ENCODE measurements at regions not wholly inside any gene's neighbourhood (a gene's known extent, or its start where the extent isn't known, plus 50 kb on each side); places are given as distances from the start of the nearest gene placed in this dataset.

GRCh38 chr14:86722612-86723253 is 1192.8 kb downstream of the FLRT2 start:
- Histone ChIP-seq H3K79me2 (replicated peaks; ENCODE audit: insufficient read depth) (no peaks in the 10 kb centered on the region), H3K27ac (ENCODE audit: low read depth) (no peak overlapping the region), H3K9me2 (ENCODE audit: insufficient read depth) (0 out of 2 replicates have a peak, but pooled peaks cover 7% of the 10 kb centered on the region), H2AFZ (no peak overlapping the region), H4K20me1 (replicated peaks; ENCODE audit: insufficient read depth) (no peaks in the 10 kb centered on the region), H3K4me1 (ENCODE audit: insufficient read depth) (no peaks in the 10 kb centered on the region), H3F3A (replicated peaks; ENCODE audit: low read depth) (no peaks in the 10 kb centered on the region), H3K27me3 (ENCODE audit: insufficient read depth) (no peaks in the 10 kb centered on the region), H3K4me3 (no peak overlapping the region), H3K36me3 (ENCODE audit: insufficient read depth) (no peaks in the 10 kb centered on the region), H3K4me2 (no peak overlapping the region)
- Mint-ChIP-seq H3K27me3 (ENCODE audit: insufficient read depth, low read depth, poor library complexity) (no peaks in the 10 kb centered on the region), H3K9me3 (no peaks in the 10 kb centered on the region), H3K4me3 (no peak overlapping the region), H3K36me3 (ENCODE audit: low read depth) (no peaks in the 10 kb centered on the region), H3K4me1 (peaks cover 6% of the 10 kb centered on the region; the same call in 2 of the 3 replicates), H3K27ac (no peak overlapping the region)
- DNase-seq (ENCODE audit: low spot score) (no peak), ATAC-seq (no peak)
- TF ChIP-seq JUNB (IDR thresholded peaks at IDR 0.05; ENCODE audit: unreplicated experiment), result no peak
- no peak for TF ChIP-seq ZNF331 (CRISPR knock-in tag; IDR thresholded peaks at IDR 0.05; ENCODE audit: low read depth)
- TF ChIP-seq EZH2phosphoT487 (IDR thresholded peaks at IDR 0.05; ENCODE audit: unreplicated experiment), result no peak
- no peak for TF ChIP-seq ETS1 (IDR thresholded peaks at IDR 0.05)
- no peak for TF ChIP-seq ZNF462 (CRISPR knock-in tag; IDR thresholded peaks at IDR 0.05)
- TF ChIP-seq ZNF114 (CRISPR knock-in tag; IDR thresholded peaks at IDR 0.05), result no peak

All from GM23338 (cell line).